ENCODE measurements at regions not wholly inside any gene's neighbourhood (a gene's known extent, or its start where the extent isn't known, plus 50 kb on each side); places are given as distances from the start of the nearest gene placed in this dataset.
A peak's percentile ranks its signal among the peaks of the same experiment; 100 is the strongest.

DNA sequence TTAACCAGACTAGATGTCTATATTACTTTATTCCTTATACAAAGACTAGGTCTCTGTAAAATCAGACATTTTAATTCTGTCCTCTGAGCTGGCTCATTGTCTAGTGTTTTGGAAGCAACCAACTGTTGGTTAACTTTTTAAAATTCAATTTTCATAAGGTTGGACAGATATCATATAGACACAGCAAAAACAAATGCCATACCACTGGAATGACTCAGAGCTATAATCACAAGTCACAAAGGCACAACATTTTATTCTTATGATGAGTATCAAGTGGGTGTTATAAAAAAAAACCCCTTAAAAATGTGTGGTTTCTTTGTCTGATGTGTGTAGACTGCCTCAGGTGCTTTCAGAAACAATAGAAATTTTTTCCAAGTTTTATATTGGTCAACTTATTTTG is 296.2 kb upstream of the MARCKS start (continued):
- TF ChIP-seq, protein P1, sequence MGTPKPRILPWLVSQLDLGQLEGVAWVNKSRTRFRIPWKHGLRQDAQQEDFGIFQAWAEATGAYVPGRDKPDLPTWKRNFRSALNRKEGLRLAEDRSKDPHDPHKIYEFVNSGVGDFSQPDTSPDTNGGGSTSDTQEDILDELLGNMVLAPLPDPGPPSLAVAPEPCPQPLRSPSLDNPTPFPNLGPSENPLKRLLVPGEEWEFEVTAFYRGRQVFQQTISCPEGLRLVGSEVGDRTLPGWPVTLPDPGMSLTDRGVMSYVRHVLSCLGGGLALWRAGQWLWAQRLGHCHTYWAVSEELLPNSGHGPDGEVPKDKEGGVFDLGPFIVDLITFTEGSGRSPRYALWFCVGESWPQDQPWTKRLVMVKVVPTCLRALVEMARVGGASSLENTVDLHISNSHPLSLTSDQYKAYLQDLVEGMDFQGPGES (IDR thresholded peaks at IDR 0.05; ENCODE audit: low read depth, low read length) = no peak
- TF ChIP-seq, protein P2, sequence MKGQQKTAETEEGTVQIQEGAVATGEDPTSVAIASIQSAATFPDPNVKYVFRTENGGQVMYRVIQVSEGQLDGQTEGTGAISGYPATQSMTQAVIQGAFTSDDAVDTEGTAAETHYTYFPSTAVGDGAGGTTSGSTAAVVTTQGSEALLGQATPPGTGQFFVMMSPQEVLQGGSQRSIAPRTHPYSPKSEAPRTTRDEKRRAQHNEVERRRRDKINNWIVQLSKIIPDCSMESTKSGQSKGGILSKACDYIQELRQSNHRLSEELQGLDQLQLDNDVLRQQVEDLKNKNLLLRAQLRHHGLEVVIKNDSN (IDR thresholded peaks at IDR 0.05; ENCODE audit: borderline replicate concordance, low read depth) = no peak
- TF ChIP-seq TEAD4 (IDR thresholded peaks at IDR 0.05; ENCODE audit: borderline replicate concordance, insufficient read depth) (peak; percentile 79; the same call in 1 of the 2 replicates), CHD2 (IDR thresholded peaks at IDR 0.05; ENCODE audit: low read length, partially characterized antibody) (no peak), RAD21 (IDR thresholded peaks at IDR 0.05; ENCODE audit: low read length) (no peak), JUND (IDR thresholded peaks at IDR 0.05) (peak; percentile 82), SIN3A (IDR thresholded peaks at IDR 0.05; ENCODE audit: borderline replicate concordance, low read depth, low read length) (no peak), RFX5 (IDR thresholded peaks at IDR 0.05; ENCODE audit: low read length) (no peak), TCF12 (IDR thresholded peaks at IDR 0.05) (peak; percentile 83), GABPA (IDR thresholded peaks at IDR 0.05; ENCODE audit: low read depth) (no peak), FOXJ3 (CRISPR knock-in tag; IDR thresholded peaks at IDR 0.05) (no peak), POLR2AphosphoS5 (IDR thresholded peaks at IDR 0.05; ENCODE audit: low read depth, low read length) (peak; percentile 23; the same call in 1 of the 2 replicates), FOSL2 (IDR thresholded peaks at IDR 0.05; ENCODE audit: borderline replicate concordance, low read depth) (peak; percentile 85), MEF2A (IDR thresholded peaks at IDR 0.05; ENCODE audit: borderline replicate concordance, low read depth) (peak; percentile 59; the same call in 1 of the 2 replicates), YY1 (IDR thresholded peaks at IDR 0.05; ENCODE audit: low read depth) (no peak), NRF1 (IDR thresholded peaks at IDR 0.05; ENCODE audit: low read depth, low read length) (no peak), TAF1 (IDR thresholded peaks at IDR 0.05; ENCODE audit: borderline replicate concordance, low read depth, low read length) (no peak), SMC3 (IDR thresholded peaks at IDR 0.05; ENCODE audit: low read depth, low read length) (no peak), RCOR1 (IDR thresholded peaks at IDR 0.05; ENCODE audit: low read length) (no peak), EZH2phosphoT487 (IDR thresholded peaks at IDR 0.05; ENCODE audit: borderline replicate concordance, low read depth) (no peak), GATA2 (CRISPR knock-in tag; IDR thresholded peaks at IDR 0.05) (no peak)
- TF ChIP-seq, protein P3, sequence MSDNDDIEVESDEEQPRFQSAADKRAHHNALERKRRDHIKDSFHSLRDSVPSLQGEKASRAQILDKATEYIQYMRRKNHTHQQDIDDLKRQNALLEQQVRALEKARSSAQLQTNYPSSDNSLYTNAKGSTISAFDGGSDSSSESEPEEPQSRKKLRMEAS (IDR thresholded peaks at IDR 0.05; ENCODE audit: low read depth) = no peak
- TF ChIP-seq, protein P4, sequence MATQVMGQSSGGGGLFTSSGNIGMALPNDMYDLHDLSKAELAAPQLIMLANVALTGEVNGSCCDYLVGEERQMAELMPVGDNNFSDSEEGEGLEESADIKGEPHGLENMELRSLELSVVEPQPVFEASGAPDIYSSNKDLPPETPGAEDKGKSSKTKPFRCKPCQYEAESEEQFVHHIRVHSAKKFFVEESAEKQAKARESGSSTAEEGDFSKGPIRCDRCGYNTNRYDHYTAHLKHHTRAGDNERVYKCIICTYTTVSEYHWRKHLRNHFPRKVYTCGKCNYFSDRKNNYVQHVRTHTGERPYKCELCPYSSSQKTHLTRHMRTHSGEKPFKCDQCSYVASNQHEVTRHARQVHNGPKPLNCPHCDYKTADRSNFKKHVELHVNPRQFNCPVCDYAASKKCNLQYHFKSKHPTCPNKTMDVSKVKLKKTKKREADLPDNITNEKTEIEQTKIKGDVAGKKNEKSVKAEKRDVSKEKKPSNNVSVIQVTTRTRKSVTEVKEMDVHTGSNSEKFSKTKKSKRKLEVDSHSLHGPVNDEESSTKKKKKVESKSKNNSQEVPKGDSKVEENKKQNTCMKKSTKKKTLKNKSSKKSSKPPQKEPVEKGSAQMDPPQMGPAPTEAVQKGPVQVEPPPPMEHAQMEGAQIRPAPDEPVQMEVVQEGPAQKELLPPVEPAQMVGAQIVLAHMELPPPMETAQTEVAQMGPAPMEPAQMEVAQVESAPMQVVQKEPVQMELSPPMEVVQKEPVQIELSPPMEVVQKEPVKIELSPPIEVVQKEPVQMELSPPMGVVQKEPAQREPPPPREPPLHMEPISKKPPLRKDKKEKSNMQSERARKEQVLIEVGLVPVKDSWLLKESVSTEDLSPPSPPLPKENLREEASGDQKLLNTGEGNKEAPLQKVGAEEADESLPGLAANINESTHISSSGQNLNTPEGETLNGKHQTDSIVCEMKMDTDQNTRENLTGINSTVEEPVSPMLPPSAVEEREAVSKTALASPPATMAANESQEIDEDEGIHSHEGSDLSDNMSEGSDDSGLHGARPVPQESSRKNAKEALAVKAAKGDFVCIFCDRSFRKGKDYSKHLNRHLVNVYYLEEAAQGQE (IDR thresholded peaks at IDR 0.05; ENCODE audit: low read depth, low read length) = no peak
- TF ChIP-seq, protein P5, sequence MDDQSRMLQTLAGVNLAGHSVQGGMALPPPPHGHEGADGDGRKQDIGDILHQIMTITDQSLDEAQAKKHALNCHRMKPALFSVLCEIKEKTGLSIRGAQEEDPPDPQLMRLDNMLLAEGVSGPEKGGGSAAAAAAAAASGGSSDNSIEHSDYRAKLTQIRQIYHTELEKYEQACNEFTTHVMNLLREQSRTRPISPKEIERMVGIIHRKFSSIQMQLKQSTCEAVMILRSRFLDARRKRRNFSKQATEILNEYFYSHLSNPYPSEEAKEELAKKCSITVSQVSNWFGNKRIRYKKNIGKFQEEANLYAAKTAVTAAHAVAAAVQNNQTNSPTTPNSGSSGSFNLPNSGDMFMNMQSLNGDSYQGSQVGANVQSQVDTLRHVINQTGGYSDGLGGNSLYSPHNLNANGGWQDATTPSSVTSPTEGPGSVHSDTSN (IDR thresholded peaks at IDR 0.05) = peak; percentile 75; the same call in 1 of the 2 replicates

All from SK-N-SH (cell line).